Fibroblast of peridontal ligament (primary cell): ENCODE measurements at regions not wholly inside any gene's neighbourhood (a gene's known extent, or its start where the extent isn't known, plus 50 kb on each side); places are given as distances from the start of the nearest gene placed in this dataset.

Experiments
- DNase-seq: peaks from one replicate; pipeline ENCODE4 v3.0.0-alpha.2; 2010; ENCODE audit errors: extremely low read depth

- no peak for DNase-seq
Measured at GRCh38 chr17:54007855-54008254, 185.1 kb downstream of the KIF2B start.

GRCh38 chr17:54009502-54009901 lies 186.8 kb downstream of the KIF2B start:
- DNase-seq = no peak

GRCh38 chr17:54013072-54013471 lies 190.3 kb downstream of the KIF2B start:
- DNase-seq = no peak

- DNase-seq = no peak
Measured at GRCh38 chr17:54015734-54016133, 193.0 kb downstream of the KIF2B start.

- no peak for DNase-seq
Measured at GRCh38 chr17:54021418-54021817, 198.7 kb downstream of the KIF2B start.

GRCh38 chr17:54028986-54029580 lies 206.4 kb downstream of the KIF2B start:
- DNase-seq = no peak

- no peak for DNase-seq
Measured at GRCh38 chr17:54029986-54030385, 207.3 kb downstream of the KIF2B start.

GRCh38 chr17:54046570-54046969 lies 223.8 kb downstream of the KIF2B start:
- no peak for DNase-seq

GRCh38 chr17:54063639-54064038 lies 240.9 kb downstream of the KIF2B start:
- no peak for DNase-seq

- no peak for DNase-seq
Measured at GRCh38 chr17:54085020-54085419, 262.3 kb downstream of the KIF2B start.

GRCh38 chr17:54085934-54086333 lies 263.2 kb downstream of the KIF2B start:
- DNase-seq = no peak

GRCh38 chr17:54096216-54096615 lies 273.5 kb downstream of the KIF2B start:
- no peak for DNase-seq

- no peak for DNase-seq
Measured at GRCh38 chr17:54099221-54099620, 276.5 kb downstream of the KIF2B start.

GRCh38 chr17:54102246-54102645 lies 279.5 kb downstream of the KIF2B start:
- DNase-seq = no peak

GRCh38 chr17:54111576-54111975 lies 288.8 kb downstream of the KIF2B start:
- no peak for DNase-seq

- no peak for DNase-seq
Measured at GRCh38 chr17:54117452-54117851, 294.7 kb downstream of the KIF2B start.

GRCh38 chr17:54124456-54124855 lies 301.7 kb downstream of the KIF2B start:
- DNase-seq = no peak

- DNase-seq = no peak
Measured at GRCh38 chr17:54153423-54153822, 330.7 kb downstream of the KIF2B start.

- no peak for DNase-seq
Measured at GRCh38 chr17:54157542-54157941, 334.8 kb downstream of the KIF2B start.

- DNase-seq = peak; percentile 7
Measured at GRCh38 chr17:54172096-54172984, 349.6 kb downstream of the KIF2B start.

GRCh38 chr17:54172985-54173316 lies 350.2 kb downstream of the KIF2B start:
- DNase-seq = no peak

GRCh38 chr17:54177606-54178308 lies 355.0 kb downstream of the KIF2B start:
- no peak for DNase-seq

- DNase-seq = no peak
Measured at GRCh38 chr17:54180950-54181349, 358.2 kb downstream of the KIF2B start.
